B cell (primary cell): ENCODE measurements at regions not wholly inside any gene's neighbourhood (a gene's known extent, or its start where the extent isn't known, plus 50 kb on each side); places are given as distances from the start of the nearest gene placed in this dataset.
A peak's percentile ranks its signal among the peaks of the same experiment; 100 is the strongest.
"Not testable (repeated sequence)": the region's sequence is repeated elsewhere in the genome, so short reads cannot be mapped to it uniquely, and the experiment has no call there.

Source experiments
- ATAC-seq: fragments of 200-7000 bp; cut with Tn5 transposase; one replicate; pipeline ENCODE4 v1.10.0; 2021; ENCODE audit warnings: low read depth, mild to moderate bottlenecking, moderate number of reproducible peaks, moderate library complexity
- CTCF ChIA-PET: fragments of 350-600 bp; sonication (Branson Sonifier 250); formaldehyde crosslinking; loops from one replicate; lab custom pipeline; 2021; ENCODE audit warnings: antibody characterized with exemption, inconsistent platforms; lab: Charles Lee
- POLR2A ChIA-PET: fragments of 350-600 bp; sonication (Branson Sonifier 250); formaldehyde crosslinking; loops from one replicate; lab custom pipeline; 2021; ENCODE audit warnings: antibody characterized with exemption; lab: Charles Lee
- DNase-seq: peaks from one replicate; pipeline ENCODE4 v3.0.0; 2013
- H2AFZ ChIP-seq: 2 replicates; pipeline ENCODE4 v1.6.1; 2012; ENCODE audit warnings: mild to moderate bottlenecking, low read depth, low read length; ENCODE audit not compliant: insufficient read depth, poor library complexity, severe bottlenecking
- H3K27ac ChIP-seq, 2 donors: 1 replicate in 1 of 2; 2 replicates in 1 of 2; pipeline ENCODE4 v1.5.1; 2012 to 2013; ENCODE audit warnings: low read length in 2 of 2, mild to moderate bottlenecking in 2 of 2, moderate library complexity in 1 of 2
- H3K27me3 ChIP-seq, 4 experiments: fragments of 200-600 bp in 1 of 4; sonication (generic) in 1 of 4; replicated peaks in 1 of 4; 1 replicate in 2 of 4; 2 replicates in 2 of 4; pipeline versions ENCODE4 v1.6.1 to v1.7.0; 2013 to 2016; ENCODE audit warnings: low read length in 3 of 4, mild to moderate bottlenecking in 2 of 4, mixed read lengths in 1 of 4, moderate library complexity in 1 of 4; ENCODE audit not compliant: insufficient read depth in 4 of 4, control insufficient read depth in 3 of 4; ENCODE audit errors: control extremely low read depth in 1 of 4
- H3K36me3 ChIP-seq, 2 experiments: replicated peaks in 1 of 2; 1 replicate in 1 of 2; 2 replicates in 1 of 2; pipeline versions ENCODE4 v1.6.1 to v1.7.1; 2013; ENCODE audit warnings: low read length in 1 of 2; ENCODE audit not compliant: insufficient read depth in 2 of 2, control insufficient read depth in 1 of 2; ENCODE audit errors: control extremely low read depth in 1 of 2, extremely low read depth in 1 of 2
- H3K4me1 ChIP-seq, 2 donors: fragments of 200-600 bp in 1 of 2; sonication (generic) in 1 of 2; 1 replicate in 1 of 2; 2 replicates in 1 of 2; pipeline versions ENCODE4 v1.5.1 to v1.6.1; 2013 to 2017; ENCODE audit warnings: low read length in 2 of 2; ENCODE audit not compliant: control insufficient read depth in 2 of 2, insufficient read depth in 2 of 2
- H3K4me2 ChIP-seq: replicated peaks from 2 replicates; pipeline ENCODE3; 2012; ENCODE audit warnings: mild to moderate bottlenecking, low read depth, low read length; ENCODE audit not compliant: poor library complexity, severe bottlenecking
- H3K4me3 ChIP-seq, 5 experiments: fragments of 200-600 bp in 1 of 5; sonication (generic) in 1 of 5; 1 replicate in 3 of 5; 2 replicates in 2 of 5; pipeline versions ENCODE4 v1.5.1 to v1.7.0; 2011 to 2016; ENCODE audit warnings: low read length in 4 of 5, mild to moderate bottlenecking in 4 of 5, low read depth in 2 of 5, control low read depth in 1 of 5, moderate library complexity in 1 of 5; ENCODE audit not compliant: insufficient read depth in 1 of 5; ENCODE audit errors: control extremely low read depth in 1 of 5, extremely low read depth in 1 of 5
- H3K79me2 ChIP-seq: fragments of 200-600 bp; sonication (generic); one replicate; pipeline ENCODE4 v1.6.0; 2016; ENCODE audit warnings: low read length; ENCODE audit not compliant: control insufficient read depth, insufficient read depth
- H3K9ac ChIP-seq: fragments of 200-600 bp; sonication (generic); 2 replicates; pipeline ENCODE4 v1.6.1; 2017; ENCODE audit warnings: mild to moderate bottlenecking, low read length, moderate library complexity
- H3K9me3 ChIP-seq, 3 donors: one replicate each; pipeline versions ENCODE4 v1.6.1 to v1.7.1; 2013; ENCODE audit warnings: low read length in 2 of 3; ENCODE audit not compliant: control insufficient read depth in 2 of 3, insufficient read depth in 1 of 3; ENCODE audit errors: control extremely low read depth in 1 of 3
- H4K20me1 ChIP-seq: 2 replicates; pipeline ENCODE4 v1.6.0; 2012; ENCODE audit warnings: mild to moderate bottlenecking, low read length; ENCODE audit not compliant: insufficient read depth, control insufficient read depth, poor library complexity, severe bottlenecking
- H3K27ac Mint-ChIP-seq: one replicate; pipeline ENCODE4 v1.8.0; 2021; ENCODE audit warnings: mixed read lengths
- H3K27me3 Mint-ChIP-seq: one replicate; pipeline ENCODE4 v1.8.0; 2021; ENCODE audit warnings: mixed read lengths
- H3K4me1 Mint-ChIP-seq: one replicate; pipeline ENCODE4 v1.8.0; 2021; ENCODE audit warnings: mixed read lengths
- H3K4me3 Mint-ChIP-seq: one replicate; pipeline ENCODE4 v1.8.0; 2021; ENCODE audit warnings: mixed read lengths
- H3K9me3 Mint-ChIP-seq: one replicate; pipeline ENCODE4 v1.8.0; 2022; ENCODE audit warnings: mixed read lengths; ENCODE audit not compliant: insufficient read depth
- EZH2 ChIP-seq: IDR thresholded peaks from 2 replicates; pipeline ENCODE4 v1.6.1; 2012; ENCODE audit warnings: borderline replicate concordance, low read depth, mild to moderate bottlenecking, moderate library complexity, low read length; ENCODE audit not compliant: insufficient read depth, poor library complexity, severe bottlenecking
- WGBS: methylation state at CpG from one replicate; pipeline ENCODE4 v1.1.5; 2013; ENCODE audit warnings: missing lambda C conversion rate; ENCODE audit not compliant: insufficient coverage; 5-methylcytosine and 5-hydroxymethylcytosine counted together
- intact Hi-C: fragments of 100-400 bp; cut with micrococcal nuclease; formaldehyde crosslinking; loops from one replicate; pipeline ENCODE4 v1.10.0; 2022

DNA sequence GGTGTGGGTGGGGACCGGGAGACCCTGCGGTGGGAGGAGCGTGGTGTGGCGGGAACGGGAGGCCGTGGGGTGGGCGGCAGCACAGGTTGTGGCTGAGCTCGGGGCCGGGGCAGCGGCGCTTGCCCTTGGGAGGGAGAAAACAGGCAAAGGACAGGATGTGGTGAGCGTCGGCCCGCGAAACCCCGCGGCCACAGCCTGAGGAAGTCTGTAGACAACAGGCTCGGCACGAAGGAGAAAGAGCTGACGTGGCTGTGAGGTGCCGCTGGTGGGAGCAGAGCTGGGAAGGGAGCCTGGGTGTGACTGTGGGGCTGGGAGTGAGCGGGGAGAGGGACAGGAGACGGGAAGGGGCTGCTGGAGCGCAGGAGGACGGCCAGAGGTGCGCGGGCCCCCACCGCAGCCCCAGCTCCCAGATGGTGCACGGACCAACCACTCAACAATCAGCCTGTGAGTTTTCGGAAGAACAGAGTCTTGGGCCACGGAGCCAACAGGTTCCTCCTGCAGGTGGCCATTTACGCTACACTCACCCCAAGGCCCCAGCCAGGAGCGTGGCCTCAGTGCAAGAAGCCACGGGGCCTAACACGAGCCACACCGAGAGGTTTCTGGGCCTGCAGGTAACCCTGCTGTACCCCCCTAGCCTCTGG, 202.8 kb downstream of the DLL1 start:
- Histone ChIP-seq H3K4me2 (peak overlapping the region; percentile 98), H4K20me1 (no peaks in the 10 kb centered on the region), H3K4me1 (peaks cover 26 to 29% of the 10 kb centered on the region in 2 donors), H2AFZ (peak overlapping the region; percentile 85), H3K36me3 (no peaks in the 10 kb centered on the region), H3K9me3 (peaks cover 0 to 18% (median 0%) of the 10 kb centered on the region in 3 donors), H3K27ac (peak overlapping the region; percentile 75 to 80), H3K4me3 (peak overlapping the region in 4 of 5 experiments; percentile 55 to 75 (median 62)), H3K79me2 (no peaks in the 10 kb centered on the region), H3K9ac (peak overlapping the region; percentile 78), H3K27me3 (no peaks in the 10 kb centered on the region)
- CTCF ChIA-PET = no interaction called here
- 6% methylated on average over 35 of the region's 36 CpGs for WGBS
- intact Hi-C loops = loop anchor here (2.0 to 10.0 kb wide), 2 partner anchors 133 to 203 kb away; partner anchors contain the start of gene DLL1
- peaks cover 33% of the 10 kb centered on the region for H3K4me1 Mint-ChIP-seq
- DNase-seq (peak; percentile 78), ATAC-seq (peak; percentile 55)
- H3K4me3 Mint-ChIP-seq = peak overlapping the region; percentile 89
- H3K27me3 Mint-ChIP-seq = no peaks in the 10 kb centered on the region
- H3K27ac Mint-ChIP-seq = peak overlapping the region; percentile 94
- no peak for TF ChIP-seq EZH2
- H3K9me3 Mint-ChIP-seq = no peaks in the 10 kb centered on the region
- POLR2A ChIA-PET = interaction anchor here (0.6 kb wide), 1 partner anchor 138 kb away, joined by 3 read pairs; no protein-coding TSS in a partner anchor

- ATAC-seq, H3K4me2 ChIP-seq, H3K9ac ChIP-seq, H3K27me3 ChIP-seq, H3K27ac Mint-ChIP-seq, H3K4me3 Mint-ChIP-seq, H3K36me3 ChIP-seq, POLR2A ChIA-PET, CTCF ChIA-PET, H3K79me2 ChIP-seq, H3K4me3 ChIP-seq, H3K9me3 Mint-ChIP-seq, H2AFZ ChIP-seq, H4K20me1 ChIP-seq, H3K27me3 Mint-ChIP-seq: not testable (repeated sequence)
- Histone ChIP-seq H3K27ac (peak overlapping the region in 1 of 2 donors; percentile 75), H3K4me1 (peaks cover 26 to 29% of the 10 kb centered on the region in 2 donors), H3K9me3 (peaks cover 0 to 18% (median 0%) of the 10 kb centered on the region in 3 donors)
- 40% methylated on average over 2 of the region's 25 CpGs for WGBS
- H3K4me1 Mint-ChIP-seq = peaks cover 33% of the 10 kb centered on the region
- DNase-seq = peak; percentile 64
- intact Hi-C loops = loop anchor here (10.0 kb wide), 1 partner anchor 133 kb away; no protein-coding TSS in a partner anchor
These were observed 203.5 kb downstream of the DLL1 start for GRCh38 chr6:170087421-170087780.
